ENCODE measurements at regions not wholly inside any gene's neighbourhood (a gene's known extent, or its start where the extent isn't known, plus 50 kb on each side); places are given as distances from the start of the nearest gene placed in this dataset.

GRCh38 chr7:149595541-149595940 lies 97.9 kb upstream of the ZNF746 start:
- no peak for DNase-seq (ENCODE audit: low spot score)
- 95% methylated on average over 2 of the region's 2 CpGs for WGBS
- Histone ChIP-seq H3K4me1 (ENCODE audit: control insufficient read depth in 4 of 4, insufficient read depth in 4 of 4, low read length in 3 of 4) (no peaks in the 10 kb centered on the region), H3K4me3 (ENCODE audit: low read depth in 1 of 3, low read length in 3 of 3) (no peak overlapping the region), H3K36me3 (ENCODE audit: control insufficient read depth in 4 of 4, insufficient read depth in 3 of 4, low read depth in 1 of 4, low read length in 3 of 4) (peaks cover 2 to 23% (median 15%) of the 10 kb centered on the region in 4 donors), H3K27me3 (ENCODE audit: control insufficient read depth in 4 of 4, insufficient read depth in 4 of 4, low read length in 3 of 4) (no peaks in the 10 kb centered on the region), H3K27ac (ENCODE audit: low read depth in 1 of 2, low read length in 2 of 2) (no peak overlapping the region), H3K9me3 (ENCODE audit: control insufficient read depth in 4 of 4, low read length in 3 of 4) (no peaks in the 10 kb centered on the region), H3K9ac (ENCODE audit: low read depth in 1 of 2, low read length in 2 of 2) (no peak overlapping the region)
- TF ChIP-seq CTCF (IDR thresholded peaks at IDR 0.05; ENCODE audit: low read depth, low read length, missing input control) (no peak), SP1 (IDR thresholded peaks at IDR 0.05) (no peak), HNF4G (IDR thresholded peaks at IDR 0.05) (no peak), JUND (IDR thresholded peaks at IDR 0.05) (no peak), TAF1 (conservative IDR thresholded peaks at IDR 0.05) (no peak)
- TF ChIP-seq, protein P1, sequence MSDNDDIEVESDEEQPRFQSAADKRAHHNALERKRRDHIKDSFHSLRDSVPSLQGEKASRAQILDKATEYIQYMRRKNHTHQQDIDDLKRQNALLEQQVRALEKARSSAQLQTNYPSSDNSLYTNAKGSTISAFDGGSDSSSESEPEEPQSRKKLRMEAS (IDR thresholded peaks at IDR 0.05), result no peak

DNA sequence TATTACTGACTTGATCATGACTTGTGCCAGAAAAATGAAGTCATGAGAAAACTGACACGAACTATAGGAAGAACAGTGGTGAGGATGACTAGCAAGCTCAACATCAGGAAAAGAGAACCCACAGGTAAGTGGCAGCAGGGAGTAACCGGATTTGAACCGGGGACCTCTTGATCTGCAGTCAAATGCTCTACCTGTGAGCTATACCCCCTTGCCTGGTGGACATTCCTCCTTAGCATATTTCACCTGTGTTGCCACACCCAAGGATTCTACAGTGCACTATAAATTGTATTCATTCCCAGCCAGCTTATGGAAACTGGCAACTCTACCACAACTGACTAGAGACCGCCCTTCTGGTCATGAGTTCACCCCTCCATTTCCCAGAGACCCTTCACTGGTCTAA lies 97.5 kb upstream of the ZNF746 start:
- DNase-seq (ENCODE audit: low spot score), result no peak
- 98% methylated on average over 4 of the region's 4 CpGs for WGBS
- Histone ChIP-seq H3K36me3 (ENCODE audit: control insufficient read depth in 4 of 4, insufficient read depth in 3 of 4, low read depth in 1 of 4, low read length in 3 of 4) (peaks cover 2 to 23% (median 15%) of the 10 kb centered on the region in 4 donors), H3K9me3 (ENCODE audit: control insufficient read depth in 4 of 4, low read length in 3 of 4) (no peaks in the 10 kb centered on the region), H3K27me3 (ENCODE audit: control insufficient read depth in 4 of 4, insufficient read depth in 4 of 4, low read length in 3 of 4) (no peaks in the 10 kb centered on the region), H3K4me1 (ENCODE audit: control insufficient read depth in 4 of 4, insufficient read depth in 4 of 4, low read length in 3 of 4) (no peaks in the 10 kb centered on the region), H3K9ac (ENCODE audit: low read depth in 1 of 2, low read length in 2 of 2) (no peak overlapping the region), H3K4me3 (ENCODE audit: low read depth in 1 of 3, low read length in 3 of 3) (no peak overlapping the region), H3K27ac (ENCODE audit: low read depth in 1 of 2, low read length in 2 of 2) (no peak overlapping the region)
- TF ChIP-seq RXRA (IDR thresholded peaks at IDR 0.05) (no peak), CTCF (IDR thresholded peaks at IDR 0.05; ENCODE audit: low read depth, low read length, missing input control) (no peak), EGR1 (IDR thresholded peaks at IDR 0.05; ENCODE audit: low read depth in 2 of 2) (no peak), GABPA (IDR thresholded peaks at IDR 0.05 in 1 of 2, conservative IDR thresholded peaks at IDR 0.05 in 1 of 2) (no peak), REST (IDR thresholded peaks at IDR 0.05) (no peak), TAF1 (conservative IDR thresholded peaks at IDR 0.05) (no peak), NR2F2 (IDR thresholded peaks at IDR 0.05) (no peak), SP1 (IDR thresholded peaks at IDR 0.05) (no peak), FOXA2 (IDR thresholded peaks at IDR 0.05) (no peak)
- TF ChIP-seq, protein P2, sequence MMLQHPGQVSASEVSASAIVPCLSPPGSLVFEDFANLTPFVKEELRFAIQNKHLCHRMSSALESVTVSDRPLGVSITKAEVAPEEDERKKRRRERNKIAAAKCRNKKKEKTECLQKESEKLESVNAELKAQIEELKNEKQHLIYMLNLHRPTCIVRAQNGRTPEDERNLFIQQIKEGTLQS (IDR thresholded peaks at IDR 0.05), result no peak
- TF ChIP-seq, protein P3, sequence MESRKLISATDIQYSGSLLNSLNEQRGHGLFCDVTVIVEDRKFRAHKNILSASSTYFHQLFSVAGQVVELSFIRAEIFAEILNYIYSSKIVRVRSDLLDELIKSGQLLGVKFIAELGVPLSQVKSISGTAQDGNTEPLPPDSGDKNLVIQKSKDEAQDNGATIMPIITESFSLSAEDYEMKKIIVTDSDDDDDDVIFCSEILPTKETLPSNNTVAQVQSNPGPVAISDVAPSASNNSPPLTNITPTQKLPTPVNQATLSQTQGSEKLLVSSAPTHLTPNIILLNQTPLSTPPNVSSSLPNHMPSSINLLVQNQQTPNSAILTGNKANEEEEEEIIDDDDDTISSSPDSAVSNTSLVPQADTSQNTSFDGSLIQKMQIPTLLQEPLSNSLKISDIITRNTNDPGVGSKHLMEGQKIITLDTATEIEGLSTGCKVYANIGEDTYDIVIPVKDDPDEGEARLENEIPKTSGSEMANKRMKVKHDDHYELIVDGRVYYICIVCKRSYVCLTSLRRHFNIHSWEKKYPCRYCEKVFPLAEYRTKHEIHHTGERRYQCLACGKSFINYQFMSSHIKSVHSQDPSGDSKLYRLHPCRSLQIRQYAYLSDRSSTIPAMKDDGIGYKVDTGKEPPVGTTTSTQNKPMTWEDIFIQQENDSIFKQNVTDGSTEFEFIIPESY (IDR thresholded peaks at IDR 0.05), result no peak
